ENCODE measurements at regions not wholly inside any gene's neighbourhood (a gene's known extent, or its start where the extent isn't known, plus 50 kb on each side); places are given as distances from the start of the nearest gene placed in this dataset.

GRCh38 chr3:61443886-61444285 is 117.5 kb upstream of the PTPRG start:
- TF ChIP-seq CTCF (IDR thresholded peaks at IDR 0.05; ENCODE audit: low read depth, low read length, poor library complexity, severe bottlenecking) (no peak), EZH2phosphoT487 (IDR thresholded peaks at IDR 0.05; ENCODE audit: borderline replicate concordance, low read length) (no peak)

All from DOHH2 (cell line).